Neural progenitor cell (in vitro differentiated cells): ENCODE measurements at regions not wholly inside any gene's neighbourhood (a gene's known extent, or its start where the extent isn't known, plus 50 kb on each side); places are given as distances from the start of the nearest gene placed in this dataset.

Experiments
- CTCF ChIP-seq: fragments of 200-600 bp; sonication (generic); IDR thresholded peaks from 2 replicates; pipeline ENCODE4 v1.5.1; 2017; ENCODE audit warnings: antibody characterized with exemption, mild to moderate bottlenecking
- EZH2 ChIP-seq: fragments of 200-600 bp; sonication (generic); IDR thresholded peaks from 2 replicates; pipeline ENCODE4 v1.6.1; 2017; ENCODE audit warnings: antibody characterized with exemption, mild to moderate bottlenecking, moderate library complexity
- EZH2phosphoT487 ChIP-seq: fragments of 200-600 bp; sonication (generic); IDR thresholded peaks from 2 replicates; pipeline ENCODE4 v1.6.1; 2017; ENCODE audit warnings: antibody characterized with exemption

GRCh38 chr2:236918545-236918944 lies 167.1 kb upstream of the COPS8 start:
- TF ChIP-seq CTCF, result no peak
- TF ChIP-seq EZH2phosphoT487, result no peak
- TF ChIP-seq EZH2, result no peak
